Kasumi-1 (cell line): ENCODE measurements at regions not wholly inside any gene's neighbourhood (a gene's known extent, or its start where the extent isn't known, plus 50 kb on each side); places are given as distances from the start of the nearest gene placed in this dataset.

ENCODE experiments used
- DNase-seq, 2 experiments: peaks; one replicate each; lab custom pipeline; 2025; lab: John Stamatoyannopoulos, UW

DNA sequence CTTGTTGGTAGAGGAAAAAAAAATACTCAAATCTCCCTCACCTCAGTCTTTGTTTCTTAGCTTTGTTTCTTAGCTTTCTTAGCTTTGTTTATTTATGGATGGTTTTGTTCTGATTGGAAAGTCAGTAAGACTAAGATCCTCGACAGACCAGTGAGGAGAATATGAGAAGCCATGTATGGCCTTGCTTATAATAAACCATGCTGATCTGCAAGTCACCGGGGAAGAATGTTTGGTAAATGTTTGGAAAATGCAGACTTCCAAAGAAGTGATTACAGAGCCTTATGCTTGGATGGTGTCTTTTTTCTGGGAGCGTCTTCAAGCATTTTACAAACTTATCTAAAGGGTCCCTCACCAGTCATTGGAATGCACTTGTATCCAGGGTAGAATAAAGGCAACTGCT, 90.1 kb upstream of the NOCT start:
- DNase-seq: no peak

DNA sequence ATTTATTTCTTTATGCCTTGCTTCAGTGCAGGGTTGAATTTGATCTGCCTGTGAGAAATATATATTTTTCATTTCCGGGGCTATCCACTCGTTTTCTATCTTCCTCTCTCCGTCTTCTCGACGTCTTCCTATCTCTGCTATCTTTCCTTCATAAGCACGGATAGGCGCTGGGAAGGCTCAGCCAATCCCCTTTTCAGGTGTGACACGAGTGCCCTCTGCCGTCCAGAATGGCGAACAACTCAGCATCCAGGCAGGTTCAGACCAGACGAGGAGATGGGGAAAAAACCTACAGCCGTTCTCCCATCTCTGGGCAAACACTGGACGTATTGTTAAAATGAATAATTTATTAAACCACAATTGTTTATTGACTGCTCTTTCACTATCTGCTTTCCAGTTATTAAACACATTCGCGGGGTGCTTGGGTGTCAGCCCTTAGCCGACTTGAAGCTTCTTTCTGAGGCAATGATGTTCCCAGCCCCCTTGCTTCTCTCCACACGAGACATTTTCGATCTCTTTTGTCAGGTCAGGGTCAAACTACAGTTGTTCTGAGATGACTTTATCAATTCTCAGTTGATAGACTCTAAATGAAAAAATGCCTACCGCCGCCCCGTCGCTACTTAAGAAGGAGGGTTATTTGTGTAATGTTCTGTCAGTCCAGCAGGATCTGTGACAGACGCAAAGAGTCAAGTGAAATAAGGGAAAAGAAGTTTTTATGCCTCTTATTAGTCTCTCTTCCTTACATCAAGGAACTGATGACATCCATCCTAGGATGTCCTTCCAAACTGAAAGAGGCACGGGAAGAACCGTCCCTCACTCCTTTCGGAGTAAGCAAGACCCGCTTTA, 96.3 kb upstream of the NOCT start:
- no peak for DNase-seq

DNA sequence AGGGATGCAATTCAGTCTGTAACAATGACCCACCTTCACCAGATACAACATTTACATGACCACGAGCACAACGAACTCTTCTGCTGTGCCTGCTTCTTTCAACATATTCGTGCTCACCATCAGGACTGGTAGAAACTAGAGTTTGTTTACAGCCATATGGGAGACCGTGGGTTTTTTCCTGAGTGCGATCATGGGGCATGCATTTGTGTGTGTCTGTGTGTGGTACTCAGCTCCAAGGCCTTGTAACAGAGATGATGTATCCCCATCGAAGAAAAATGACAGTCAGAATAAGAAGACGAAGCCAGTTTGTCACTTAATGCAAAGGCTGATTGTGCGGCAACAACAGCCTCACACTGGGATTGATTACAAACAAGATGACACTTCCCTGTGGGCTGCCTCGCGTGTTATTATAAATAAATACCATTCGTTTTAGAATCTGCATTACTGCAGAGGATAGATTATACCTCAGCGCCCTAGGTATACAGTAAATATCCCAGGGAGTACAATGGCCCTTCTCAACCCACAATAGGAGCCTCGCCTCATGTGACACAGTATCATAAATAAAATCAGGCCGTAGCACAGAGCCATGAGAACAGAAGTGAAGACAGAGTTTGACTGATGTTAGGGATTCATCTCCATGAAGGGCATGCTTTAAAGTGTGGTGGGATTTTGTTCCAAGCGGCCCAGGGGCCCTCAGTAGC, 97.3 kb upstream of the NOCT start:
- no peak for DNase-seq

DNA sequence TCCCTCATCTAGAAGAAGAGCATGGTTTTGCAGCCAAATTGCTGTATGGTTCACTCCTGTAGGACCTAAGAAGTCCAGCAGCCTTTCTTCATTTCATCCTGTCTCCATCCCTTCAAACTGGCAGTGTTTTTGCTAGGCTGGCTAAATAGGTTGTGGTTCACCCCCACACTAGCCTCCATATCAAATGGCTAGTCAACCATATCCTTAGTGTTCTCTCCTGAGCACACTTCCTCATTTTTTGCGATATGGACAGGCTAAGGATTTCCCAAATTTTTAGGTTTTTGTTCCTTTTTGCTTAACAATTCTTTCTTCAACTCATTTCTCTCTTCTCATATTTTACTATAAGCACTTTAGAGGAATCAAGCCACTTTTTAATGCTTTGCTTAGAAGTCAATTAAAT, 98.8 kb upstream of the NOCT start:
- DNase-seq: no peak

DNA sequence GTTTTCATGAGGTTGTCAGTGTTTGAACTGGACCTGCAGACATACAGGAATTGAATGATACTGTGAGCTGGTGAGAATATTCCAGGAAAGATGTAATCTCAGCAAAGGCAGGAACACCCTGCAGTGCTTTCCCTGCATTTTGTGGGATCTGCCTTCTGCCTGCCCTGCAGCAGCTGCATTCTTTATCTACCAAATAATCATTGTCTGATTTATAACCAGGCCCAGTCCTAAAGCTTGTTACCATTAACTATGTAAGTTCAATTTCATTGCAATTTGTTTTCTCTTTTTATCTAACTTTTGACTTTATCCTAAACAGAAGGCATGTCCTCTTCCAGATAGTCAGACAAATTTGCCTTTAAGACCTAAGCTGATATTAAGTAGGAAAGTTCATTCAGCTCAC, 99.8 kb upstream of the NOCT start:
- DNase-seq: no peak

DNA sequence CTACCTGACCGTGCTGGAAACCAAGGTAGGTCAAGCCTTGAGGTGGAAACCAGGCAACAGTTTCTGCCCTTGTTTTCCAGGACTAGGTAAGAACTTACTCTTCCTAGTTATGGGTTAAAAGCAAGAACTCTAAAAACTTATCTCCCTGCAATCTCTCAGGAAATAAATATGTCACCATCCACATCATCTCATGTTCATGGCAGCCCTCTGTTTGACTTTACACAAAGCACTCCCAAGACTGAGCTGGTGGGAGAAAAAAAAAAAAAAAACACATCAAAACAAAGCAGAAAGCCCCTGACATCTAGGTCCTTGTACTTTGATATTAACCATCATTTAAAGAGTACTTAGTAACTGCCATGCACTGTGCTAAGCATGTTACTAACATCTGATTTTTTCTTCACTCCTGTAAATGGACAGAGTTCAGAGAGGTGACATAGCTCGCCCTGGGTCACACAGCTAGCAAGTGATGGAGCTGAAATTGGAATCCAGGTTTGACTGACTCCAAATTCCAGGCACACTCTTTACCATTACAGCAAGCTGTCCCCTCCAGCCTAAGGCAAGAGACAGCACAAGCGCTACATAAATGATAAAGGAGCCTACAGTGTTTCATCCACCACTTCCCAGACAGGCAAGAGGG, 102.8 kb upstream of the NOCT start:
- DNase-seq: no peak

DNA sequence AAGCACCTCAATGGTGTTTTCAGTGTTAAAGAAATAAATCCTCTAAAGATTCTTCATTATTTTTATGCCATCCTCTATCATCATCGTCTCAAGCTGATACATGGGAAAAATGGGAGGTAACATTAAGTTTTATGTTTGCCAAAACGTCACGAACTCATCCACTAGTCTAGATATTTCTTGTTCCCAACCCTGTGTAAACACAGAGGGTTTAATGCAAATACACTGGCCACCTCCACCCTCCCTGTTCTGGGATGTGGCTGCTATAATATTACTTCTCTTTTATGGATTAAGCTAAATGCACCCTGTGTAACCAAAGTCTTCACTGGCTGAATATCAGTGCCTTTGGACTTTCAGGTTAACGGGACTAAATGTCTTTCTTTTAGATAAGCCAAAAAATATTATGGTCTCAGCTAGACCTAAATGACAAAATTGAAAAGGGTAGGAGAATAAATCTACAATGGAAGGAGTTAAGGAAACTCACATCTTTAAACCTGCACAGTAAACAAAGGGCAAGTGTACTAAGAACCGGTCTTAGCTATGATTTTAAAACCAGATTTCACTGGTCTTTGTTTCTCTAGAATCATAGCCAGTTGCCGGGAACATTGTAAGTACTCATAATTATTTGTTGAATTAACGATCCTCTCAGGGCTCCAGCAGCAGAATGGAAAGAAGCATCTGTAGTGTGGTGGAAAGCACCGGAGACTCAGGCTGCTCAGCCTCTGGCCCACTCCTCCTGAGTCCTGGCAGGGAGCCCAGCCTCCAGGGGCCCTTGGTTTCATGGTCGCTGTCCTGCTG, 103.5 kb upstream of the NOCT start:
- DNase-seq: no peak

DNA sequence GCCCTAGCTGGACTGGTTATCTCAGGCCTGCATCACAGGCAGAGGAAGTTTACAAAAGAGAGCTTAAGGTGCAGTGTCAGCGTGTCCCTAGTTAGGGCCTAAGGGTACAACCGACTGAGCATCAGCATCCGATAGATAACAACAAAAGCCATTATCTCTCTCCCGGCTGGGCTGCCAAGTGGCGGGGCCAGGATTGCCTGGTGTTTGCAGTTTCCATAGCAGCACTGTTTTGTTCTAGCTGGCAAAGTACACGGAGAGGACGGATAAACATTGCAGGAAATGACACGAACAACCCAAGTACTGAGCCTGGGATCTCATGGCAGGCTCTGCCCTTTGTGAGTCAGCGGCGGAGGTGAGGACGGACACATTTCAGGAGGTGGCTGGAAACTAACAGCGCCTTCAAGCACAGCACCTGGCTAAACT, 104.7 kb upstream of the NOCT start:
- DNase-seq: no peak

DNA sequence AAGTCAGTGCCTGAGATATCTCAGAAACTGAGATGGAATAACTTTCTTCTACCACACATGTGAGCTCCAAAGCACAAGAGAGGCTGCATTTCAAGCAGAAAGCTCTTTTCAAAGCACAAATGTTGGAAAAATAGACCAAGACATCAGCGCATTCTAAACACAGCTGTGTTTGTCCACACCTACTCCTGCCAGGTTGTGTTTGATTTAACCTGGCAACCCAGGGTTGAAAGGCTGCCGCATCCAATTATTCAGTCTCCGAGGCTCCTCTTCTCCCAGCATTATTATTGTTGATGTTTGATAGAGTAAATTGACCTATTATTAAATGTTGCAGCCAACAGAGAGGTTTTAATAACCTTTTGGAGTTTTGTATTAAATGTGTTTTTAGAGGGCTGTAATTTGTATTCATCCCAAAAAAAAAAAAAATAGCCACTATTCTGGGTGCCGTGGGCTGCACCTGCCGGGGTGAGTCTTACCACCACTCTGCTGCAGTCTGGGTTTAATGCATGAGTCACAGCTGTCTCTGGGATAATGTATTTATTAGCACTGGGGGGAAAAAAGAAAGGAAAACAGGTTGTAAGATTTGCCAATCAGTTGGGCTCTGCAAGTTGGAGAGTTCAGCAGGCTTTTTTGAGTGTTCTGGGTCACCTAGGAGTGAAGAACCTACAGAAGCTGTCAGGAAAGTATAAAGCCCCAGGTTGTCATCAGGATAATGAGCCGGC, 105.2 kb upstream of the NOCT start:
- no peak for DNase-seq

DNA sequence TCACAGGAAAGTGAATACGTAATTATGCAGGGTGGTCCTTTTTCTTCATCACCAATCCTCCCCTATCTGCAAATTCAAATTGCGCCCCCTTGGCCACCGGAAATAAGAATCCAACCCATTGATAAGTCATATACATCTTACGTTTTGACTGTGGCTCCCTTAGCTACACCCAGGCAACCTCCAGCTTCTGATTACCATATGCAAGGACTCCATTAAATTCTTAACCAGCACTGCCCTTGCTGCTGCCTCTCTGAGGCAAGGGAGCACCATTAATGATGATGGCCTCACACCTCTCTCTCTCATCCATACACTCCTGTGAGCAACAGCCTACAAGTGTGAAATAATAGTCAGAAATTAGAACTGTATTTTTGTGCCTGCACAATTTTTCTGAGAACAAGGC, 106.0 kb upstream of the NOCT start:
- DNase-seq: no peak

DNA sequence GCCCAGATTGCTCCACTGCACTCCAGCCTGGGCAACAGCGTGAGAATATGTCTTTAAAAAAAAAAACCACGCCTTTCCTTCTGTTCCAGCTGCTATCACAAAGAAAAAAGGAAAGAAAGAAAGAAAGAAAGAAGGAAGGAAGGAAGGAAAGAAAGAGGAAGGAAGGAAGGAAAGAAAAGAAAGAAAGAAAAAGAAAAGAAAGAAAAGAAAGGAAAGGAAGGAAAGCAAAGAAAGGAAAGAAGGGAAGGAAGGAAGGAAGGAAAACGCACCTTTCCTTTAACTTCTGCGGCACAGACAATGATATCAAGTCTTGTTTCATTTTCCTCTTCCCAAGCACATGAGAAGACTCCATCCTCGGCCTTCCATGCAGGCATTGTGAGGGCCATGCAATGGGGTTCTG, 107.4 kb upstream of the NOCT start:
- no peak for DNase-seq

DNA sequence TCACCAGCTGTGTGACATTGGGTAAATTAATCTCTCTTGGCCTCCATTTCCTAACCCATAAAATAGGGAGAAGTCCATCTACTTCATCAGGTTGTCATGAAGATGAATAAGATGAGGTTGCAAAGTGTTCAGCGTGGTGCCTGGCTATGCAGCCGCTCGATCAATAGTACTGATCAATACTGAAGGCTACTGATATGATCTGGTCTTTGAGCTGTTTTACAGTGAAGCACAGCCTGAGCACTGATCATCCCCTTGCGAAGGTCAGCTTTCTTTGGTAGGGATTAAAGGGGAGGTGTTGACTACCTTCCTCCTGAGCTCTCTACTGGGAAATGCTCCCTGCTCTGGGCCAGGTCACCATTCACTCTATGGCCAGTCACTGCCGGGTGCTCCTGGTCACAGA, 108.4 kb upstream of the NOCT start:
- DNase-seq: no peak

DNA sequence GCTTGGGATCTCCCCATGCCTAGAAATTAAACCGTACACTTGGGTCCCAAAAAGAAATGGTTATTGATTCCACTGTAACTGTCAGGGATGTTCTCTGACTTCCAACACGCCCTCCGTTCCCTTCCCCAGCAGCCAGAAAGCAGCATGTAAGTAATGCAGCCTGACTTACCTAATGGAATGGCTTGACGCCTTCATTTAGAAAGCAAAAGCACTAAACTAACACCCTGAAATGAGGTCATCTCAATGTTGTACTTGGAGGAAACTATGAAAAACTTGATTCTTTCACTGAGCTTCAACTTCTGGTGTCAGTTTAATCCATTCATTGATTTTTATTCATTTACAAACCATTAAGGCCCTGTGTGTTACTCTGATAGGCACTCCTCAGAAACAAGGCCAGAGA, 110.8 kb upstream of the NOCT start:
- no peak for DNase-seq

DNA sequence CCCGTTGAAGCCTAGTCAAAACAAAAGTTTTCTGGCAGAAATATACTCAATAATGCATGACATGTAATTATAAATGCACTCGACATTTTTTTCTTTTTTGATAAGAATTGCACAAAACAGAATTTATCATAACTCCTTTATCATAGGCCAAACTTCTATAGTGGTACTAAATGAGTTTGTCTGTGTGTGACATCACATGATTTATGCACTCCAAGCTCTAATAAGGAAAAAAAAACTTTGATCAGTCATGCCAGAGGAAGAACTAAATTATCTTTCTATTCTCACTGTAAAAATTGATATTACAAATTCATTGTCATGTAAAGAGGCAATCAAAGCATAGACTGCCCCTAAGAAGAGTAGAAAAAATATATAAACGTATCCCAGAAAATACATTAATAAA, 112.4 kb upstream of the NOCT start:
- DNase-seq: no peak

DNA sequence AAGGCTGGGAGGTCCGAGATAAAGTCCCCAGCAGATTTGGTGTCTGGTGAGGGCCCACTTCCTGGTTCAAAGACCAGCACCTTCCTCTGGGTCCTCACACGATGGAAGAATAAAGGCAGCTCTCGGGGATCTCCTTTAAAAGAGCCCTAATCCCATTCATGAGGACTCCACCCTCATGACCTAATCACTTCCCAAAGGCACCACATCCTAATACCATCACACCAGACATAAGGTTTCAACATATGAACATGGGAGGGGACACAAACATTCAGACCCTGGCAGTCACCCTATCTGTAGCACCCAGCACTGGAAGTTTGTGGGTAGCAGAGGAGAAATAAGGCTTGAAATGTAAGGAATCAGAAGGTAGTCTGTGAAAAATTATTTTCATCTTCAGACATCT, 112.9 kb upstream of the NOCT start:
- no peak for DNase-seq

DNA sequence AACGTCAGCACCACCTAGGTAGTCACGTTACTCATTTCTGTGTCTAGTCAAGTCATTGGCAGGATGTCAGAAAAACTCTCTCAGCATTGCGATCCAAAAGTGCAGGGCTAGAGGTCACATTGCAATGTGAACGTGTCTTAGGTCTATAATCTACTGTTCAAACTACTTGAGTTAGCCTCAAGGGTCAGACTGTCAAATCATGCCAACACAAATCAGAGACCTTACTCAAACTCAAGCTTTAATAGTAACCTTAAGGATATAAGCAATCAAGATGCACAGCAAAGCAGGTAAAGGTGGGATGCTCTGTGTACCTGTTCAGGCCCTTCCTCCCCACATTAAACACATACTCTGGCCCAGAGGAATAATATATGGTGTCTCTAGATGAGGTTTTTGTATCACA, 114.4 kb upstream of the NOCT start:
- no peak for DNase-seq

DNA sequence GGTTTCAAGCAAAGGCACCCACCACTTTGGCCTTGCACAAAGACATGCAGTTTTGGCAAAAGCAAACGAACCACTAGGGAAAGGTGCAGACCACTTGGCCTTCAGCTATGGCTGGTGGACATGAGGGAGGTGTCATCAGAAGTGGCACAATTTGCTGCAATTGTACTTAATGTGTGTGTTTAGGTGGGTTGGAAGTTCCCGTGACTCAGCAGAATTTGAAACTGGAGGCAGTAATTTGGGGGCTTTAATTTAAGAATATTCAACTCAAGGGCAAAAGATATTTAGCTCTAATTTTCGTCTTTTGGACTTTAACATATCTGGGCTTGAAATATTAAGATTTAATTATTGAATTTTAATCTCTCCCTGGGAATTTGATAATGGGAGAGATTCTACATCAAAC, 115.6 kb upstream of the NOCT start:
- no peak for DNase-seq

DNA sequence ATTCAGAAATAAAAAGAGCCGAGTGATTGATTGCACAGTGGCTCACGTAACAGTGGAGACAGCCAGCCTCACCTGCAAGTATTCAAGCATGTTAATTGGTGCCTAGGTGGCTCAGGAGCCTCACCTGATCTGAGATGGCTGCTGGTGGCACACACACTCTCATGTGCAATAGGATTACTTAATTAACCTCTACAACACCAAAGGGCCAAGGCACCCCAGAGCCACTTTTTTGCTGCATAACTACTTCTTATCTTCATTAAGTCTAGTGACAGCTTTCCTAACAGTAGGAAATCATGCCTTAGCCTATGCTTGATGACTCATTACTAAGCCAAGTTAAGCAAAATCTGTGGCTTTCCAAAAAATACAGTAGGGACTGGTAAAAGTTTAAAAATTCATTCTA, 117.3 kb upstream of the NOCT start:
- no peak for DNase-seq

DNA sequence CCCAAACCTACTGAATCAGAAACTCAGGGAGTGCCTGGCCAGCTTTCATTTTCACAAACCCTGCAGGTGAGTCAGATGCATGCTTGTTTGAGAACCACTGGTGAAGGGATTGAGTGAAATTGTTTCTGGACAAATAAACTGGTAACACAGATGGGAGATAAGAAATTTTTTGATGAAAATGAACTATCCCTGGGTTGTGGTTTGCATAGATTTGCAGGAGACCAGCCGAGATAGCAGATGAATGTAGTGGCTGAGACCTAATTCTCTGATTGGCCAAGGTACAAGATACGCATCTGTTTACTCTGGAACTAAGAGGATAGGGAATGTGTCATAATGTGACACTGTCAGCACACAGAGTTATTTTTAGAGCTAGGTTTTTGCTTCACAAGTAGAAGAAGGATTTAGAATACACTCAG, 117.8 kb upstream of the NOCT start:
- DNase-seq: no peak

DNA sequence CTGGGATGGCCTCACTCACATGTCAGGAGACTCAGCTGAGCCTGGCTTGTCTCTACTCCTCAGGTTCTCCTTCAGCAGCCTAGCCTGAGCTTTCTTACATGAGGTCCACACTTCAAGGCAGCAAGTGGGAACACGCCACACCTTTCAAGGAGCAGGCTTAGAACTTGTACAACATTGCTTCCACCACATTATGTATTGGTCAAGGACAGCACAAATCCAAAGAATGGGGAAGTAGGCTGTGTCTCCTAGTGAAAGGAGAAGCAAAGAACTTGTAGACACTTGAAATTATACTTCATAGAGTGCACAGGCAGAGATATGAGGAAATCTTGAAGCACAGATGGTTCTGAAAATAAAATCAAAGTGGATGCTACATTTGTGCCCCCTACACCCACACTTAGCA, 120.9 kb upstream of the NOCT start:
- peak; percentile 27 to 44 for DNase-seq

DNA sequence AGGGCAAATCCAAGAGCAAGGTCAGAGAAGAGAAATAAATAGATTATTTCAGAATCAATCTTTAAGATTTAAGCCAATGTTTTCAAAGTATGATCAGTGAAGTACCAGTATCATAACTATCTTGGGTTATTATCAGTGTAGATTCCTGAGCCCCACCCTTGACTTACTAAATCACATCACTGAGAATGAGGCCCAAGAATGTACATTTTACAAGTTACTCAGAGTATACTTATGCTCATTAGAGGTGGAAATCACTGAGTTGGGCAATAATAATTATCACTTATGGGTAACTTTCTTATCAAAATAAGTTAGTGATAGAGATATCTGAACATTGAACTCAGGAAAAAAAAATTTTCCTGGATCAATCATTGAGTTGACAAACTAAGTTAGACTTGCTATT, 121.6 kb upstream of the NOCT start:
- DNase-seq: no peak
